T-helper 2 cell (primary cell): ENCODE measurements at regions not wholly inside any gene's neighbourhood (a gene's known extent, or its start where the extent isn't known, plus 50 kb on each side); places are given as distances from the start of the nearest gene placed in this dataset.
"Not testable (repeated sequence)": the region's sequence is repeated elsewhere in the genome, so short reads cannot be mapped to it uniquely, and the experiment has no call there.

ENCODE experiments used
- DNase-seq, 5 experiments: peaks; one replicate each; pipeline versions ENCODE4 v3.0.0 to v3.0.0-alpha.2; 2012 to 2022

- DNase-seq, result no peak
These were observed 259.6 kb upstream of the RPS23 start for GRCh38 chr5:82537687-82538306.

- no peak for DNase-seq
These were observed 256.8 kb upstream of the RPS23 start for GRCh38 chr5:82534986-82535385.

- DNase-seq, result not testable (repeated sequence)
These were observed 253.9 kb upstream of the RPS23 start for GRCh38 chr5:82532075-82532474.

- DNase-seq, result no peak
These were observed 248.4 kb upstream of the RPS23 start for GRCh38 chr5:82526540-82526939.

DNA sequence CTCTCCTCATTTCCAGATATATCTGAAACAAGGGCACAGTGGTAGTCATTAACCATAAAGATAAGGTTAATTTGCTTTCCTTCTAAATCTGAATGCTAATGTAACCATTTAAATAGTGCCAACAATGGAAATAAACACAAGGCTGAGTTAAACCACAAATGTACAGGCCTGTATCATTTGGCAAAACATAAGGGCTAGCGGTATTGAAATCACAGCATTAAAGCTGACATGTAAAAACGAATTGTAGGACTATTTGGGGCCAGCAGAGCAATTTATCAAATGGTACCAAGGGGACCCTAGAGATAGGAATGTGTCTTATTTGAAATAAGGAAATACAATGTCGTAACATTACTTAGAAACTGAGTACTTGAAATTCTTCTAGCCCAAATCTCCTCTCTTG is 247.5 kb upstream of the RPS23 start:
- DNase-seq, result no peak

DNA sequence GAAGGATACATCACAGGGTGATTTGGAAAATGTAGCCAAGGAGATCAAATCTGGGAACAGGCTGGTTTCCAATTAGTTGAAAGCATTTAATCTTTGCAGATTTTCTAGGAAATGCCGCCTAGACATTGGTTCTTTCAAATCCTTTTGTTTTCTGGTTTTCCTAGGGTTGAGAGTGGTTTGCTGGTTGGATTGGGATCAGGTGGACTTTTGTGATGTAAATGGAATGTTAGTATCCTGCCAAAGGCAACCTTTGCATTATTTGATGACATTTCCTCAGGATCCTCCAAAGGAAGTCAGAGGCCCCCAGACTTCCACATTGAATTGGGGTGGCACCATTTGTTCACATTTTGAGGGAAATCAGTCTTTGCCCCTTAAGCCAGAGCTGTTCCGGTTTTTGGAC is 245.5 kb upstream of the RPS23 start:
- DNase-seq, result no peak

DNA sequence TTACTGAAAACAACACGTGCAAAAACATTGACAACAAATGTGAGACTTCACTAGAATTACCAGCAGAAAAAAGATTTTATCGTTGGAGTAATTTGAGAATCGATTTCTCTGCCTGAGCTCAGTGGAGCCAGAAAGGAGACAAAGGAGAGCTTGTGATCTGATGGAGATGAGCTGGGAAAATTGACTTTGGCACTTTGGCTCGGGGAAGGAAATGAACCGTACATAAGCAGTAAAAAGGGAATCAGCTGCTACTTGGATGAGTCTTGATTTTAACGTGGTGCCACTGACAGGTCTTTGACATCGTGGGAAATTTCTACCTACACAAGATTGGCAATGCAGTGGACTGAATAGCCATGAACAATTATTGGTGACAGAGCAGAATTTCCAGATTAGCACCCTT is 244.7 kb upstream of the RPS23 start:
- no peak for DNase-seq

DNA sequence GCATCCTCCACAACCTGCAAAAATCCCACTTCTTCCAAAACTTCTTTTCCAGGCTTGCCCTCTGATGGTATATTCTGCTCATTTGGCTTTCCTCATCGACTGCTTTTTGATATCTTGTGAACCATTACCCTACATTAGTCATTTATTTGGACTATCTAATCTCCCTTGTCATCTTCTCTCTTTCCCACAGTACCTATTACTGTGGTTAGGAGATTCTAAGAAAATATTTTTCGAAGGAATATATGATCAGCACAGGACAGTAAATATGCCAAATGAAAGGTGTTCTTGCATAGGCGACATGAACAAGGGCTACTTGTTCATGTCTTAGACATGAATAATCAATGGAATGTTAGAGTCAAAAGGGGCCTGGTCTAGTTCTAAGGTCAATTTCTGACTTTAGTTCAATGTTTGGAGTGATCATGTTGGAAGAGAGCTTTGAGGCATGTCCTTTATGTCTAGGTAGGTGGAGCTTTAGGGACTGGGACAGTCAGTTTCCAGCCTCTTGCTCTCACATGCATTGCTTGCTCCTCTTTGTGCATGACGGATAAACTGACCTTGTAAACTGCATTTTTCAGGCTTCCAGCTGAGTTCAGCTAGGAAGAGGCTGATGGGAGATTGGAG is 243.4 kb upstream of the RPS23 start:
- no peak for DNase-seq

DNA sequence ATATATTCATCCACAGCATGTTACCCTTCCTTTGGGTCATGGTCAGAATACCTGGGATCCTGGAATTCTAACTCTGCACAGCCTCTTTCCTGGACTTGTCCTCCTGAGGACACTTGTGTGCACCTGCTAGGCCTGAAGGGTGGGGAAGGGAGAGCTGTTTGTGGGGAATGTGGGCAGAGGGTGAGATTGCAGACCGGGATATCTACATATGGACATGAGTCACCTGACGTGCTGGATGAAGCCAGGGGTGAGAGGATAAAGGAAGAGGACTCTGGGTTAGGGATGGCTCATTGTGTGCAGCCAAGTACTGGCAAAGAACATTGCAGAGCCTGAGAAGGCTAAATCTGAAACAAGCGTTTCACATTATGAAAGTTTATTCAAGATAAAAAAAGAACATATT is 241.4 kb upstream of the RPS23 start:
- no peak for DNase-seq

GRCh38 chr5:82517544-82518075 is 239.5 kb upstream of the RPS23 start:
- no peak for DNase-seq

GRCh38 chr5:82513738-82514137 is 235.6 kb upstream of the RPS23 start:
- no peak for DNase-seq

GRCh38 chr5:82512025-82512424 is 233.9 kb upstream of the RPS23 start:
- DNase-seq, result peak in 1 of 5 experiments; percentile 11

- no peak for DNase-seq
These were observed 233.0 kb upstream of the RPS23 start for GRCh38 chr5:82511134-82511533.

GRCh38 chr5:82509762-82510161 is 231.6 kb upstream of the RPS23 start:
- DNase-seq, result no peak

DNA sequence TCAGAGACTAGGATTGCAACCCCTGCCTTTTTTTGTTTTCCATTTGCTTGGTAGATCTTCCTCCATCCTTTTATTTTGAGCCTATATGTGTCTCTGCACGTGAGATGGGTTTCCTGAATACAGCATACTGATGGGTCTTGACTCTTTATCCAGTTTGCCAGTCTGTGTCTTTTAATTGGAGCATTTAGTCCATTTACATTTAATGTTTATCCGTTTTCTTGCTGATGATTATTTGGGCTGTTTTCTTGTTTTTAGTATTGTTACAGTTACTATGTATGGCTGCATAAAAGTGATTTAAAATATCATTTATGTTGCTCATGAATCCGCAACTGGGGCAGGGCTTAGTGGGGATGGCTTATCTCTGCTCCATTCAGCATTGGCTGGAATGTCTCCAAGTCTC is 228.2 kb upstream of the RPS23 start:
- not testable (repeated sequence) for DNase-seq

DNA sequence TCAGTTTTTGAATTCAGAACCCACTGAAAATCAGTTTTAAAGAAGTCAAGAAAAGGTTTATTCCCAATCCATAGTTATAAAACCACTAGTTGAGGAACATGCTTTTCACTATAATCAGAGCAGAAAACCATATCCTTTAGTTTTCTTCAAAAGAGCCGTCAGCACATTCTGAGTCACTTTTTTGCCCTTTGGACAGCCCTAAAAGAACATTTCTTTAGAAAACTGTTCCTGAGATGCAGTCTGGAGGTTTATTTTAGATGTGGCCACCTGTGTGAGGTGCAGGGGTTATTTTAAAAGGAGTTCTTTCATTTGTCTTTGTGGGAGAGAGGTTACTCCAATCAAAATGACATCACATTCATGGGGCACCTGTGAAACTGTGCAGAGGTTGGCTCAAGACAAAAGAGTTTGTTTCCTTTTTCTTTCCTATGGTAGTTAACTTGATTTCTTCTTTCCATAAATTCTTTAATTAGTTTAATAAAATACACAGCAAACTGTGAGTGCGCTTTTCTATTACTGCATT is 221.6 kb upstream of the RPS23 start:
- no peak for DNase-seq

- DNase-seq, result no peak
These were observed 219.1 kb upstream of the RPS23 start for GRCh38 chr5:82497242-82497641.

DNA sequence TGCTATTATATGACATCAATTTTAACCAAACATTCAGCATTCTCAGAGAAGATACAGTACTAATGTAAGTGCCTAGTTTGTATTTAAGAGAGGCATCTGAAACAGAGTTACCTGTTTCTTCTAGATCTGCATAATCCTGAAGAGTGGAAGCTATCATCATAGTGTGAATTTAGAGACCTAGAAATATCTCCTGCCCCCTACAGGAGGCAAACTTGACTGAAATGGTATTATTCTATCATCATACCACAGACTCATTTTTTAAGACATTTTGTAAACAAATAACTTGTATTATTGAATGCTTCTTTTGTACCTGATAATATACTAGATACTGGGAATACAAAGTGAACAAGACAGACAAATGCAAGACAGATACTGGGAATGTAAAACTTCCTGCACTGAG is 216.8 kb upstream of the RPS23 start:
- no peak for DNase-seq

GRCh38 chr5:82493221-82493620 is 215.1 kb upstream of the RPS23 start:
- peak in 2 of 5 experiments; percentile 3 to 24 for DNase-seq

- no peak for DNase-seq
These were observed 213.2 kb upstream of the RPS23 start for GRCh38 chr5:82491397-82491796.

DNA sequence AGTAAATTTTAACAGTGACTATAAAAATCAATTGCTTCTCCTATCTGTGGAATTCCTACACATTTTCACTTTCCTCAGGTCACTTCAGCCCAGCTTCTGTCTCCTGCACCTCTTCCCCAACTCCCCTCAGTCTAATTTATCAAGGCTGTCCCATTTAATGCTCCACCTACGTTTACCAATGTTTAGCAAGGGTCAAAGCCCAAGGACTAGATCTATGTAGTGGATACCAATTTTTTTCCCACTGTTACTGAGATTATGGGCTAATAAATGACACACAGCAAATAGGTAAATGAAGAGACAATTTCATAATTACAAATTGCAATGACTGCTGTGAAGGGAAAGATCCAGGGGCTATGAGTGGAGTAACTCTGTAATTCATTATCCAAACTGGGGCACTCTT is 211.5 kb upstream of the RPS23 start:
- DNase-seq, result no peak

GRCh38 chr5:82487131-82487530 is 209.0 kb upstream of the RPS23 start:
- no peak for DNase-seq

- DNase-seq, result no peak
These were observed 202.2 kb upstream of the RPS23 start for GRCh38 chr5:82480331-82480730.

DNA sequence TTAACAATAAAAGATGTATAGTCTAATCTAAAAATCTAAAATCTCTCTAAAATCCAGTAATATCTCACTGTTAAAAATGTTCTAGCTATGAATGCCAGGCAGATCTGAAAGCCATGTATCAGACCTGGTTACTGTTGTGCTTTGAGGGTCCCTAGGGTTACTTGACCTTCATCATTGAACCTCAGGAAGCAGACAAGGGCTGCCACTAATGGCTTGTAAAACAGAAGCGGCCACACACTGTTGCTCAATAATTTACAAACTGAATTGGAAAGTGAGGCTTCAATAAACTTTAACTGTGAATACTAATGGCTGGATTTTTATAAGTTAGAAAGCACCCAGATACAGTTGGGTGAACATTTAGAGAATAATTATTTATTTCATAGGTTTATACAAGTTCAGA is 198.0 kb upstream of the RPS23 start:
- DNase-seq, result no peak

- DNase-seq, result no peak
These were observed 195.1 kb upstream of the RPS23 start for GRCh38 chr5:82473262-82473661.
